Sigmoid colon (tissue), 4 donors: ENCODE measurements at regions not wholly inside any gene's neighbourhood (a gene's known extent, or its start where the extent isn't known, plus 50 kb on each side); places are given as distances from the start of the nearest gene placed in this dataset.

Source experiments
- CTCF ChIP-seq, 4 experiments: fragments of 450-650 bp in 3 of 4; fragments of 200-600 bp in 1 of 4; IDR thresholded peaks; one replicate each; pipeline ENCODE4 v1.5.1; 2016 to 2019; ENCODE audit warnings: antibody characterized with exemption in 4 of 4, mild to moderate bottlenecking in 3 of 4, moderate library complexity in 2 of 4
- POLR2A ChIP-seq, 2 donors: fragments of 450-650 bp; IDR thresholded peaks; one replicate each; pipeline ENCODE4 v1.6.1; 2016; ENCODE audit warnings: antibody characterized with exemption in 2 of 2, mild to moderate bottlenecking in 2 of 2, moderate library complexity in 2 of 2
- POLR2AphosphoS5 ChIP-seq, 4 donors: sonication (generic); formaldehyde crosslinking; IDR thresholded peaks; one replicate each; pipeline ENCODE4 v1.6.1; 2017; ENCODE audit warnings: antibody characterized with exemption in 4 of 4

GRCh38 chr3:124648551-124648950, 81.7 kb upstream of the UMPS start:
- no peak for TF ChIP-seq CTCF (IDR thresholded peaks at IDR 0.05)
- no peak for TF ChIP-seq POLR2A (IDR thresholded peaks at IDR 0.05)
- TF ChIP-seq POLR2AphosphoS5 (IDR thresholded peaks at IDR 0.05): no peak
